Small intestine (tissue), 7 donors: ENCODE measurements at regions not wholly inside any gene's neighbourhood (a gene's known extent, or its start where the extent isn't known, plus 50 kb on each side); places are given as distances from the start of the nearest gene placed in this dataset.
"Not testable (repeated sequence)": the region's sequence is repeated elsewhere in the genome, so short reads cannot be mapped to it uniquely, and the experiment has no call there.

Experiments
- DNase-seq, 2 donors: peaks; one replicate each; pipeline versions ENCODE4 v3.0.0 to v3.0.0-alpha.2; 2013
- FAIRE-seq: peaks from 2 replicates; lab custom pipeline; 2012; peaks lifted over from hg19 to GRCh38; lab: Jason Lieb, UNC
- H3K27ac ChIP-seq, 3 donors: one replicate each; pipeline ENCODE4 v1.5.1; 2013; ENCODE audit warnings: low read length in 2 of 3, mild to moderate bottlenecking in 2 of 3, control low read depth in 1 of 3, inconsistent platforms in 1 of 3, low read depth in 1 of 3, moderate library complexity in 1 of 3
- H3K27me3 ChIP-seq, 3 donors: one replicate each; pipeline ENCODE4 v1.6.1; 2013; ENCODE audit warnings: low read length in 3 of 3, inconsistent platforms in 1 of 3; ENCODE audit not compliant: control insufficient read depth in 3 of 3, insufficient read depth in 3 of 3
- H3K36me3 ChIP-seq, 3 donors: one replicate each; pipeline ENCODE4 v1.6.1; 2013; ENCODE audit warnings: low read length in 3 of 3, inconsistent platforms in 1 of 3, low read depth in 1 of 3, mild to moderate bottlenecking in 1 of 3, moderate library complexity in 1 of 3; ENCODE audit not compliant: control insufficient read depth in 3 of 3, insufficient read depth in 2 of 3
- H3K4me1 ChIP-seq, 3 donors: one replicate each; pipeline ENCODE4 v1.6.1; 2013; ENCODE audit warnings: low read length in 2 of 3, inconsistent platforms in 1 of 3, low read depth in 1 of 3, mild to moderate bottlenecking in 1 of 3, moderate library complexity in 1 of 3; ENCODE audit not compliant: control insufficient read depth in 3 of 3, insufficient read depth in 2 of 3
- H3K4me3 ChIP-seq, 3 donors: one replicate each; pipeline ENCODE4 v1.5.1; 2013; ENCODE audit warnings: low read length in 3 of 3, control low read depth in 1 of 3, inconsistent platforms in 1 of 3, low read depth in 1 of 3, mild to moderate bottlenecking in 1 of 3, moderate library complexity in 1 of 3
- H3K9me3 ChIP-seq, 2 donors: one replicate each; pipeline ENCODE4 v1.6.1; 2013; ENCODE audit warnings: low read depth in 1 of 2, low read length in 1 of 2; ENCODE audit not compliant: control insufficient read depth in 2 of 2, insufficient read depth in 1 of 2
- WGBS, 3 donors: extraction: QIAGEN DNeasy Blood & Tissue Kit; methylation state at CpG; one replicate each; pipeline ENCODE4 v1.1.7; 2013; 5-methylcytosine and 5-hydroxymethylcytosine counted together
- donor health status: healthy with polysubstance abuse.
- donor health status: control.
- donor health status: control.
- donor health status: Bipolar disorder and iron deficiency.
- donor health status: healthy.

GRCh38 chr6:61134028-61134427, 1152.0 kb downstream of the KHDRBS2 start:
- 72 to 82% (median 79%) methylated on average over 5 of the region's 5 CpGs for WGBS, 3 donors
- H3K36me3 ChIP-seq: no peaks in the 10 kb centered on the region
- no peaks in the 10 kb centered on the region for H3K27me3 ChIP-seq
- FAIRE-seq (no peak), DNase-seq (no peak)
- no peak overlapping the region for H3K4me3 ChIP-seq
- H3K27ac ChIP-seq: no peak overlapping the region
- peaks cover 0 to 10% of the 10 kb centered on the region in 2 donors for H3K9me3 ChIP-seq
- H3K4me1 ChIP-seq: no peaks in the 10 kb centered on the region

- WGBS, 3 donors: 78 to 94% (median 91%) methylated on average over 1 of the region's 1 CpG
Measured at GRCh38 chr6:61114185-61114584, 1171.8 kb downstream of the KHDRBS2 start.

GRCh38 chr6:61107914-61108313, 1178.1 kb downstream of the KHDRBS2 start:
- FAIRE-seq, H3K4me3 ChIP-seq, H3K27ac ChIP-seq, DNase-seq, H3K27me3 ChIP-seq, H3K36me3 ChIP-seq, H3K9me3 ChIP-seq, H3K4me1 ChIP-seq: not testable (repeated sequence)
- WGBS, 3 donors: 86 to 94% (median 92%) methylated on average over 7 of the region's 7 CpGs

More at GRCh38 chr6:61114185-61114584, 1171.8 kb downstream of the KHDRBS2 start:
- not testable (repeated sequence) for H3K27ac ChIP-seq, H3K27me3 ChIP-seq, H3K9me3 ChIP-seq, H3K4me1 ChIP-seq, DNase-seq, FAIRE-seq, H3K4me3 ChIP-seq, H3K36me3 ChIP-seq

GRCh38 chr6:61103660-61104059, 1182.4 kb downstream of the KHDRBS2 start:
- not testable (repeated sequence) for DNase-seq, FAIRE-seq, H3K27me3 ChIP-seq, H3K9me3 ChIP-seq, H3K27ac ChIP-seq, H3K36me3 ChIP-seq, H3K4me1 ChIP-seq, H3K4me3 ChIP-seq
- 85 to 88% (median 87%) methylated on average over 3 of the region's 3 CpGs for WGBS, 3 donors

GRCh38 chr6:61100072-61100471, 1186.0 kb downstream of the KHDRBS2 start:
- Histone ChIP-seq H3K4me3 (no peak overlapping the region), H3K27me3 (no peaks in the 10 kb centered on the region), H3K27ac (no peak overlapping the region), H3K9me3 (no peaks in the 10 kb centered on the region), H3K36me3 (no peaks in the 10 kb centered on the region), H3K4me1 (no peaks in the 10 kb centered on the region)
- FAIRE-seq (no peak), DNase-seq (no peak)

GRCh38 chr6:61099561-61099960, 1186.5 kb downstream of the KHDRBS2 start:
- WGBS, 3 donors: 85 to 90% (median 89%) methylated on average over 1 of the region's 1 CpG
- not testable (repeated sequence) for H3K27me3 ChIP-seq, H3K4me1 ChIP-seq, H3K4me3 ChIP-seq, H3K36me3 ChIP-seq, DNase-seq, H3K27ac ChIP-seq, H3K9me3 ChIP-seq, FAIRE-seq

- not testable (repeated sequence) for H3K27me3 ChIP-seq, FAIRE-seq
- 27 to 50% (median 48%) methylated on average over 1 of the region's 1 CpG for WGBS, 3 donors
Measured at GRCh38 chr6:61087986-61088385, 1198.0 kb downstream of the KHDRBS2 start.

GRCh38 chr6:61044011-61044410, 1242.0 kb downstream of the KHDRBS2 start:
- no peaks in the 10 kb centered on the region for H3K4me1 ChIP-seq
- no peak for FAIRE-seq

More at GRCh38 chr6:61087986-61088385, 1198.0 kb downstream of the KHDRBS2 start:
- not testable (repeated sequence) for H3K36me3 ChIP-seq, H3K4me3 ChIP-seq, H3K27ac ChIP-seq, H3K4me1 ChIP-seq, H3K9me3 ChIP-seq, DNase-seq

More at GRCh38 chr6:61044011-61044410, 1242.0 kb downstream of the KHDRBS2 start:
- no peak overlapping the region for H3K27ac ChIP-seq
- DNase-seq: no peak
- H3K27me3 ChIP-seq: no peaks in the 10 kb centered on the region
- no peaks in the 10 kb centered on the region for H3K36me3 ChIP-seq
- H3K9me3 ChIP-seq: peaks cover 0 to 21% of the 10 kb centered on the region in 2 donors
- H3K4me3 ChIP-seq: no peak overlapping the region
- WGBS, 3 donors: 88 to 97% (median 90%) methylated on average over 3 of the region's 3 CpGs
